NCI-H345 treated with DMSO at 0.1 percent for 48 hours (cell line): ENCODE measurements at regions not wholly inside any gene's neighbourhood (a gene's known extent, or its start where the extent isn't known, plus 50 kb on each side); places are given as distances from the start of the nearest gene placed in this dataset.
"Not testable (repeated sequence)": the region's sequence is repeated elsewhere in the genome, so short reads cannot be mapped to it uniquely, and the experiment has no call there.

Source experiments
- DNase-seq: peaks from one replicate; lab custom pipeline; 2025; ENCODE audit not compliant: unreplicated experiment; lab: John Stamatoyannopoulos, UW

GRCh38 chr5:112533362-112533761 is 114.3 kb upstream of the EPB41L4A start:
- no peak for DNase-seq

GRCh38 chr5:112534067-112534583 is 115.0 kb upstream of the EPB41L4A start:
- DNase-seq: no peak

GRCh38 chr5:112534611-112535255 is 115.7 kb upstream of the EPB41L4A start:
- DNase-seq: no peak

DNA sequence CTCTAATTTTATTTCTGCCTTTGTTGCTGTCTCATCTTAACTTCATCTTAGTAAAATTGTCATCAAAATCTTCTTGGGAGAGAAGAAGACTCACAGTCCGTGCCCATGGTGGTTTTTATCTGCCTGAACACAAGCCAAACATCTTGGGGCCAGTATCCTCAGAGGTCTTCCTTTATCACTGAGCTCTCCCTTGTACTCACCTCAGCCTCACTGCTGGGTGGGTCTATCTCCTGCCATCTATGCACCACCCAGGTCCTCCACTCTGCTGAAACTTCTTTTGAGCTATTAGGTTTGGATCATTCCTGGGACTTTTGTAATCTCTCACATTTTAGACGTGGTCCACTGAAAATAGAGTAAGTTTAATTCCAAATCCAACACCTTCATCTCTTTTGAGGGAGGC is 116.3 kb upstream of the EPB41L4A start:
- DNase-seq: no peak

DNA sequence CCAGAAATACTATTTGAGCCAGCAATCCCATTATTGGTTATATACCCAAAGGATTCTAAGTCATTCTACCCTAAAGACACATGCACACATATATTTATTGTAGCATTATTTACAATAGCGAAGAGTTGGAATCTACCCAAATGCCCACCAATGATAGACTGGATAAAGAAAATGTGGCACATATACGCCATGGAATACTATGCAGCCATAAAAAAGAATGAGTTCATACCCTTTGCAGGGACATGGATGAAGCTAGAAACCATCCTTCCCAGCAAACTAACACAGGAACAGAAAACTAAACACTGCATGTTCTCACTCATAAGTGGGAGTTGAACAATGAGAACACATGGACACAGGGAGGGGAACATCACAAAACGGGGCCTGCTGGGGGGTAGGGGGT is 125.5 kb upstream of the EPB41L4A start:
- not testable (repeated sequence) for DNase-seq

GRCh38 chr5:112546946-112547592 is 128.0 kb upstream of the EPB41L4A start:
- DNase-seq: no peak

- DNase-seq: no peak
These were observed 129.3 kb upstream of the EPB41L4A start for GRCh38 chr5:112548246-112548881.

DNA sequence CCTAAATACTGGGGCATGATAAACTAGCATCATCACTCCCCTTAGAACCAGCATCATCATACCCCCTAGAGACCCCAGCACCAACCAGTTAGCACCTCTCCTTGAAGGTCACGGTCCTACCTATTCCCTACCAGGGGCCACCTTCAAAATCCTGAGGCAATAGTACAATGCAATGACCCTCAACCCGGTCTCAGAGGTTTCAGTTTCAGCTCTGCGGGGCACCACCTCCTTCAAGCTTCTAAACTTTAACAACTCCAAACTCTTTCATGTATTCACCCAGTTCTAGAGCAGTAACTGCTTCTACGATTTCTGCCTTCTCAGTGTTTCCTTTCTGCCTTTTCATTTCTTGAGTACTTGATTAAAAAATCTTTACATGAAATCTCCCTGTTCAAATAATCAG is 130.1 kb upstream of the EPB41L4A start:
- no peak for DNase-seq

- no peak for DNase-seq
These were observed 130.6 kb upstream of the EPB41L4A start for GRCh38 chr5:112549605-112550166.

DNA sequence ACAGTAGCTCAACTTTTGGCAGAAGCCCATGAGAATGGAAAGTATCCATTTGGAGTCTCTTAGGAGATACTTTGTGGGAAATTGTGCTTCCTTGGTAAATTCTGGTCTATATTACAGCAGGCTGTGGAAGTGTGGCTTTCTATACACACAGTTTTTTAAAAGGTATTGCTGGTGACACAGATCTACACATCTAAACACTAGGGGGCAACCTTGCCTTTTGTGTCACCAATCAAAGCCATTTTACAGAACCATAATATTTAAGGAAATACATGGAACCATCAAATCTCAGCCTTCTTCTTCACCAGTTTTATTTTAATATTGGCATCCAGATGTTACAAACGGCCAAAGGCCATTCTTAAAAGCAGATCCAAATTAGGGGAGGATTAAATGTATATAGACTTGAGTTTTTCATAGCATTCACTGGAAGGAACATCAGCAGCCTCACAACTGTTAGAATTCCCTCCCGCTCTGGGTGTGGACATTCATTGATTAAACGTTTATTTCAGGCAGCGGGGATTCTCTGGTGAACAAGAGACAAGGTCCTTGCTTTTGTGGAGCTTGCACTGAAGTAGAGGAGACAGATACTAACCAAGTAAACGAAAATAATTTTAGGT is 132.4 kb upstream of the EPB41L4A start:
- DNase-seq: peak; percentile 5

DNA sequence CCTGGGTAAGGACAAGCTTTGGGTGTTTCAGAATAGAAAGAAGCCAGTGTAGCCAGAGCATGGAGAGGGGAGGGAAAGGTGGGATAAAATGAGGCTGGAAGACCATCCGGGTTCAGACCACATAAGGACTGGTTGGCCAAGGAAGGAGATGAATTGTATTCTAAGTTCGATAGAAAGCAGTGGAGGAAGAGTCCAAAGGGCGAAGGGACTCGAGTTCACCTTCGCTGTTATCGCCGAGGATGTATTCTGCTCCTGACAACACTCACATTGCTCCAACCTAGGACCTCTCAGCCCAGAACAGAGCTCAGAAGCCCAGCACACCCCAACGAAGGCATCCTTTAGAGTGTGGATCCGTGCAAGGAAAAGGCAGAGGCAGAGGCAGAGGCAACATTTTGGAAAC is 133.1 kb upstream of the EPB41L4A start:
- DNase-seq: no peak

DNA sequence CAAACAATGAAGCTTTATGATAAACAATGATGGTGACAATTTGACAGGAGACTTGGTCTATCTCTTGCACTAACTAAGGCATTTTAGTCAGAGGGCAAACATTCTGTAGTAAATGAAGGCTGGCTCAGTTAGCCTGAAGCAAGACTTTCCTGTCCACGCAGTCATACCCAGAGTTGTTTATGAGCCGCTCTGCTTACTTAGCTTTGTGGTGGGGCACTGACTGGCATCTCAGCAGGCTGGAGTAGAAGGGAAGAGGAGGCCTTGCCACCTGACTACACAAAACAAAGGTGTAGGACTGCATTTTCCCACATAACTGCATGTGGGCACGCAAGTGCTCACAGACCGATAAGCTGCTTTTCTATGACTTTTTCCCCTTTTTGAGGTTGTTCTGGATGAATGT is 133.7 kb upstream of the EPB41L4A start:
- no peak for DNase-seq

- no peak for DNase-seq
These were observed 135.3 kb upstream of the EPB41L4A start for GRCh38 chr5:112554101-112554977.

- no peak for DNase-seq
These were observed 136.1 kb upstream of the EPB41L4A start for GRCh38 chr5:112555197-112555596.

DNA sequence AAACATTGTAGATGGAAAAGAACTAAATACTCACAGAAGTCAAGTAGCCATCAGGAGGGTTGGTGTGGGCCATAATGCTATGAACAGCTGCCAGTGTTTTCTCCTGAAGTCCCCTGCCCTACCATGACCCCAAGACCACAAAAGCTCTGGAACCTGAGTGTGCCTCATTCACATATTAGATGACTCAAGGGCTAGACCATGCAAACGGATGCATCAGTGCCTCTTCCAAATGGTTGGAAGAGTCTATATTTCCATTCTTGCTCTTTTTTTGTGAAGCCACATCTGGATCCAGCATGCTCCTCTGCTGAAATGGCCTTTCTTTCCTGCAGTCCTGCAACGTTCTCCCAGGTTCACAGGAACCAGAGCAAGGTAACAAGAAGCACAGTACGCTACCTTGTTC is 136.6 kb upstream of the EPB41L4A start:
- no peak for DNase-seq

DNA sequence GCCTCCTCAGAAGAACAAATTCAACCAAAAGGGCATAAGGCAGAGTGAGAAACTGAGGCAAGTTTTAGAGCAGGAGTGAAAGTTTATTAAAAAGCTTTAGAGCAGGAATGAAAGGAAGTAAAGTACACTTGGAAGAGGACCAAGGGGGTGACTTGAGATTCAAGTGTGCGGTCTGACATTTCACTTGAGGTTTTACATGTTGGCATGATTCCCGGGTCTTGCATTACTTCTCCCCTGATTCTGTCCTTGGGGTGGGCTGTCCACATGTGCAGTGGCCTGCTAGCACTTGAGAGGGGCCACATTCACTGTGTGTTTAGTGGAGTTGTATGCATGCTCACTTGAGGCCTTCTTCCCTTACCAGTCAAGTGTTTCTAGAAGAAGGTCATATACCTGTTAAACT is 140.4 kb upstream of the EPB41L4A start:
- DNase-seq: not testable (repeated sequence)

GRCh38 chr5:112560371-112560770 is 141.3 kb upstream of the EPB41L4A start:
- DNase-seq: no peak

DNA sequence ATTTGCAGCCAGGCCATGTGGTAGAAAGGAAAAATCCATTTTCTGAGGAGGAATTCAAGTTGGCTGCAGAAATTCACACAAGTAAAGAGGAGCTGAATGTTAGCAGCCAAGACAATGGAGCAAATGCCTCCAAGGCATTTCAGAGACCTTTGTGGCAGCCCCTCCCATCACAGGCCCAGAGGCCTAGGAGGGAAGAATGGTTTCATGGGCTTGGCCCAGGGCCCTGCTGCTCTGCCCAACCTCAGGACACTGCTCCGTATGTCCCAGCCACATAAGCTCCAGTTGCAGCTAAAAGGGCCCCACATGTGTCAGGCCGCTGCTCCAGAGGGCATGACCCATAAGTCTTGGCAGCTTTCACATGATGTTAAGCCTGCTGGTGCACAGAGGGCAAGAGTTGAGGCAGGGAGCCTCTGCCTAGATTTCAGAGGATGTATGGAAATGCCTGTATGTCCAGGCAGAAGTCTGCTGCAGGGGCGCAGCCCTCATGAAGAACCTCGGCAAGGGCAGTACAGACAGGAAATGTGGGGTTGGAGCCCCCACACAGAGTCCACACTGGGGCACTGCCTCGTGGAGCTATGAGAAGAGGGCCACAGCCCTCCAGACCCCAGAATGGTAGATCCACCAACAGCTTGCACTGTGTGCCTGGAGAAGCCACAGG is 144.2 kb upstream of the EPB41L4A start:
- DNase-seq: no peak

DNA sequence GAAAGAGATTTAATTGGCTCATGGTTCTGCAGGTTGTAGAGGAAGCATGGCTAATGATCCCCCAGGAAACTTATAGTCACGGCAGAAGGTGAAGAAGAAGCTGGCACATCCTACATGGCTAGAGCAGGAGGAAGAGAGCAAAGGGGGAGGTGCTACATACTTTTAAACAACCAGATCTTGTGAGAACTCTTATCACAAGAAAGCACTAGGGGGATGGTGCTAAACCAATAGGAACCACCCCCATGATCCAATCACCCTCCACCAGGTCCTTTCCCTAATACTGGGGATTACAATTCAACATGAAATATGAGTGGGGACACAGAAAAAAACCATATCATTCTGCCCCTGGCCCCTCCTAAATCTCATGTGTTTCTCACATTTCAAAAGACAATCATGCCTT is 147.2 kb upstream of the EPB41L4A start:
- DNase-seq: no peak

DNA sequence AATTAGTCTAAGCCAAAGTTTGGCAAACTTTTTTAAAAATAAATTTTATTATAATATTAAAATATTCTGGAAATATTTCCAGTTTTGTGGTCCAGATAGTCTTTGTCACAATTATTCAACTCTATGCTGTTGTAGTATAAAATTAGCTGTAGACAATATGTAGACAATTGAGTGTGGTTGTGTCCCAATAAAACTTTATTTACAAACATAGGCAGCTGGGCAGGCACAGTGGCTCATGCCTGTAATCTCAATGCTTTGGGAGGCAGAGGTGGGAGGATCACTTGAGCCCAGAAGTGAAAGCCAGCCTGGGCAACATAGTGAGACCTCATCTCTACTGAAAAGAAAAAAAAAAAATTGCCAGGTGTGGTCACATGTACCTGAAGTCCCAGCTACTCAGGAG is 150.5 kb upstream of the EPB41L4A start:
- DNase-seq: no peak
